MG63 (cell line): ENCODE measurements at regions not wholly inside any gene's neighbourhood (a gene's known extent, or its start where the extent isn't known, plus 50 kb on each side); places are given as distances from the start of the nearest gene placed in this dataset.

Experiments
- DNase-seq: peaks from one replicate; pipeline ENCODE4 v3.0.0-alpha.2; 2020
- H3K27me3 ChIP-seq: fragments of 250-450 bp; sonication (Bioruptor Pico); 2 replicates; pipeline ENCODE4 v1.5.1; 2020; ENCODE audit warnings: mild to moderate bottlenecking, moderate library complexity
- H3K36me3 ChIP-seq: fragments of 250-450 bp; sonication (Bioruptor Pico); 2 replicates; pipeline ENCODE4 v1.5.1; 2020; ENCODE audit warnings: mild to moderate bottlenecking, moderate library complexity
- H3K4me3 ChIP-seq: fragments of 250-450 bp; sonication (Bioruptor Pico); 2 replicates; pipeline ENCODE4 v1.5.1; 2020; ENCODE audit warnings: mild to moderate bottlenecking, moderate library complexity
- H3K9me3 ChIP-seq: fragments of 250-450 bp; sonication (Bioruptor Pico); 2 replicates; pipeline ENCODE4 v1.5.1; 2020; ENCODE audit warnings: mild to moderate bottlenecking, moderate library complexity

- Histone ChIP-seq H3K36me3 (no peaks in the 10 kb centered on the region), H3K9me3 (no peaks in the 10 kb centered on the region), H3K27me3 (no peaks in the 10 kb centered on the region), H3K4me3 (no peak overlapping the region)
- no peak for DNase-seq
Observed at GRCh38 chrY:12598783-12599182, 102.2 kb upstream of the USP9Y start.

GRCh38 chrY:12605426-12605825 lies 95.6 kb upstream of the USP9Y start:
- Histone ChIP-seq H3K36me3 (no peaks in the 10 kb centered on the region), H3K4me3 (no peak overlapping the region), H3K27me3 (no peaks in the 10 kb centered on the region), H3K9me3 (no peaks in the 10 kb centered on the region)
- DNase-seq, result no peak

DNA sequence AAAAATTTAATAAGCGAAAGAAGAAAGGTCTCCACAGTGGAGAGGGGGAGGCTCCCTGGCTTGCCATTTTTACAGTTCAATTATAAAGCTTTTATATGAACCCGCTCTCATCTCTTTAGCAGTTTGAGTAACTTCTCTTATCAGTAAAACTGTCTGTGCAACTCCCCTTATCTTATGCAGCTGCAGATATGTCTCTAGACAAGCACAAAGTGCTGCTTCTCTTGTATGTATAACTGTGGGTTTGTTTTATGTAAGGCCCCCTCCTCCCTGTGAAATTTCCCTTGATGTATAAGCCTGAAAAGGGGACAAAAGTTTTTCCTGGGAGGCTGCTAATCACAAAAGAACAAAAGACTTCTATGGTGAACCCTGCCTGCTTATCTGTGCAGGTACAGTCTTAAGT lies 90.2 kb upstream of the USP9Y start:
- no peaks in the 10 kb centered on the region for H3K36me3 ChIP-seq
- no peaks in the 10 kb centered on the region for H3K27me3 ChIP-seq
- DNase-seq, result no peak
- no peak overlapping the region for H3K4me3 ChIP-seq
- no peaks in the 10 kb centered on the region for H3K9me3 ChIP-seq

- DNase-seq, result peak; percentile 37
- no peaks in the 10 kb centered on the region for H3K36me3 ChIP-seq
- no peak overlapping the region for H3K4me3 ChIP-seq
- no peaks in the 10 kb centered on the region for H3K9me3 ChIP-seq
- H3K27me3 ChIP-seq, result no peaks in the 10 kb centered on the region
Observed at GRCh38 chrY:12615733-12616446, 85.1 kb upstream of the USP9Y start.

GRCh38 chrY:12621454-12622081 lies 79.5 kb upstream of the USP9Y start:
- no peak for DNase-seq
- H3K27me3 ChIP-seq, result no peaks in the 10 kb centered on the region

DNA sequence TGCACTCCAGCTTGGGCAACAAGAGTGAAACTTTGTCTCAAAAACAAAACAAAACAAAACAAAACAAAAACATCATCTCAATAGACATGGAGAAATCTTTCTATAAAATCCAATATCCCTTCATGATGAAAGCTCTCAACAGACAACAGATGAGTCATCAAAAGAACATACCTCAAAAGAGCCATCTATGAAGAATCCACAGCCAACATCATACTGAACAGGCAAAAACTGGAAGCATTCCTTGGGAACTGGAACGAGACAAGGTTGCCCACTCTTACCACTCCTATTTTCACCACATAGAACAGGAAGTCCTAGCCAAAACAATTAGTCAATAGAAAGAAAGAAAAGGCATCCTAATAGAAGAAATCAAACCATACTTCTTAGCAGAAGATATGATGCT lies 77.8 kb upstream of the USP9Y start:
- Histone ChIP-seq H3K9me3 (no peaks in the 10 kb centered on the region), H3K27me3 (no peaks in the 10 kb centered on the region), H3K36me3 (no peaks in the 10 kb centered on the region), H3K4me3 (no peak overlapping the region)
- no peak for DNase-seq

More at GRCh38 chrY:12621454-12622081, 79.5 kb upstream of the USP9Y start:
- no peak overlapping the region for H3K4me3 ChIP-seq
- no peaks in the 10 kb centered on the region for H3K9me3 ChIP-seq
- H3K36me3 ChIP-seq, result no peaks in the 10 kb centered on the region

DNA sequence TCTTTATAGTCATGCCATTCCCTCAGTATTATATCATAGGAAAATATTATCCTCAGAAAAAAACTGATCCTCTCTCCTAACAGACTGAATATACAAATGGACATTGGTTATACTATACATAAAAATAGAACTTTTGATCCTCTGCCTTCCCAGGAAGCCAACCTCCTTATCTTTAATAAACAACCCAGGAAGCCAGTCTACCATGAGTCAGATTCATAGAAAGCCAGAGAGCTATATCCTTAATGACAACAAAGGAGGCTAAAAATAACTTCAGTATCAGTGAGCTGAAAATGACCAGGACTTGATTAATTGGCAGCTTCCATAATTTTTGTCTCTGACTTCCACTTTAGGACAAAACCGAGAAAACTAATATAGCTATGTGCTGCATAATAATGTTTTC lies 58.0 kb upstream of the USP9Y start:
- no peak for DNase-seq
- Histone ChIP-seq H3K36me3 (no peaks in the 10 kb centered on the region), H3K4me3 (no peak overlapping the region), H3K27me3 (no peaks in the 10 kb centered on the region), H3K9me3 (0 out of 2 replicates have a peak, but pooled peaks cover 3% of the 10 kb centered on the region)

DNA sequence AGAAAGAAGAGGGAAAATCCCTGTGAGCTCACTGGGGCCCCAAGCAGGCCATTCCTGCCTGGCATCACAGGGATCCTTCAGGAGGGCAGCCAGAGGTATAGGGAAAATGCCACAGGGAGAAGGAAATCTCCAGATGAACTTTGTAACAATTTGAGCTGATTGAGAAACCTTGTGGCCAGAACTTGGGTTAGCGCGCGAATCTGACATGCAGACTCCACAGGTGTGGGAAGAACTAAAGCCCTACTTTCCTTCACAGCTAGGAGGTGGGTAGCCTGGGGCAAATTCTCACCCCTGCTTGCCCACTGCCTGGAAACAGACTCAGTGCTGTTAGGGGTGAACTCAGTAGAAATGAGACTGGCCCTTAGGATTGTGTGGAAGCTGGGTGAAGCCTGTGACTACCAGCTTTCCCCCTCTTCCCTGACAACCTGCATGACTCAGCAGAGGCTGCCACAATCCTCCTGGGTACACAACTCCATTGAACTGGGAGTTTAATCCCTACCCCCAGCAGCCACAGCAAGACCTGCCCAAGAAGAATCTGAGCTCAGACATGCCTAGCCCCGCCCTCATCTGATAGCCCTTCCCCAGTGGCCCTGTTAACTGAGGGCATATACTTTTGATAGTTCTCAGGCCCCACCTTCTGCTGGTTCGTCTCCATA lies 57.2 kb upstream of the USP9Y start:
- no peaks in the 10 kb centered on the region for H3K36me3 ChIP-seq
- H3K27me3 ChIP-seq, result no peaks in the 10 kb centered on the region
- H3K9me3 ChIP-seq, result 0 out of 2 replicates have a peak, but pooled peaks cover 3% of the 10 kb centered on the region
- no peak overlapping the region for H3K4me3 ChIP-seq
- DNase-seq, result peak; percentile 36

DNA sequence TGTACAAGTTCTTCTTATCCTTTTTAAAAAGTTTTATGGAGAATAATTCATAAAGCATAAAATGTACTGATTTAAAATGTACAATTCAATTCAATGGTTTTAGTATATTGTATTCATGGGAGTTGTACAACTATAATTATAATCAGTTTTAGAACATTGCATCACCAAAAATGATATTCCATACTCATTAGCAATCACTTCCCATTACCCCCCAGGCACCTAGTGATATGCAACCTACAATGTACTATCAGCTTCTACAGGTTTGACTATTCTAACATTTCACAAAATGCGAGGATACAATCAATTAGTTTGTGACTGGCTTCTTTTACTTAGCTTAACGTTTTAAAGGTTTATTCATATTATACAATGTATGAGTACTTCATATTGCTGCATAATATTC lies 49.9 kb upstream of the USP9Y start:
- no peak overlapping the region for H3K4me3 ChIP-seq
- H3K27me3 ChIP-seq, result no peaks in the 10 kb centered on the region
- H3K36me3 ChIP-seq, result no peaks in the 10 kb centered on the region
- DNase-seq, result no peak
- H3K9me3 ChIP-seq, result peaks cover 3% of the 10 kb centered on the region; the same call in 1 of the 2 replicates
